Psoas muscle (tissue), 7 donors: ENCODE measurements at regions not wholly inside any gene's neighbourhood (a gene's known extent, or its start where the extent isn't known, plus 50 kb on each side); places are given as distances from the start of the nearest gene placed in this dataset.
"Not testable (repeated sequence)": the region's sequence is repeated elsewhere in the genome, so short reads cannot be mapped to it uniquely, and the experiment has no call there.

Experiments
- ATAC-seq, 4 donors: fragments of 200-7000 bp; cut with Tn5 transposase; one replicate each; pipeline ENCODE4 v1.9.1; 2020; ENCODE audit warnings: moderate library complexity in 3 of 4, mild to moderate bottlenecking in 2 of 4
- DNase-seq, 2 donors: peaks; one replicate each; pipeline ENCODE4 v3.0.0-alpha.2; 2020
- H3K27ac ChIP-seq: fragments of 200-600 bp; one replicate; pipeline ENCODE4 v1.8.0; 2022
- H3K27me3 ChIP-seq, 3 donors: fragments of 200-600 bp in 1 of 3; one replicate each; pipeline versions ENCODE4 v1.6.1 to v1.8.0; 2013 to 2022; ENCODE audit warnings: low read length in 2 of 3, mild to moderate bottlenecking in 2 of 3, moderate library complexity in 1 of 3; ENCODE audit not compliant: insufficient read depth in 3 of 3
- H3K36me3 ChIP-seq, 2 donors: fragments of 200-600 bp in 1 of 2; one replicate each; pipeline versions ENCODE4 v1.6.1 to v1.8.0; 2013 to 2022; ENCODE audit warnings: low read depth in 1 of 2, mild to moderate bottlenecking in 1 of 2, moderate library complexity in 1 of 2; ENCODE audit not compliant: insufficient read depth in 1 of 2
- H3K4me1 ChIP-seq: fragments of 200-600 bp; one replicate; pipeline ENCODE4 v1.8.0; 2022
- H3K4me3 ChIP-seq: fragments of 200-600 bp; one replicate; pipeline ENCODE4 v1.8.0; 2022; ENCODE audit warnings: mild to moderate bottlenecking
- H3K9me3 ChIP-seq: fragments of 200-600 bp; one replicate; pipeline ENCODE4 v1.8.0; 2022
- WGBS, 3 donors: extraction: QIAGEN DNeasy Blood & Tissue Kit; methylation state at CpG; one replicate each; pipeline versions ENCODE4 v1.1.6 to v1.1.7; 2013; 5-methylcytosine and 5-hydroxymethylcytosine counted together
- intact Hi-C, 2 donors: fragments of 100-400 bp; cut with DNase I; formaldehyde crosslinking; loops; one replicate each; pipeline versions ENCODE4 v1.11.0 to v1.14.2; 2022
- TF ChIP-seq, protein P1 (sequence below): fragments of 200-600 bp; IDR thresholded peaks from one replicate; pipeline ENCODE4 v1.8.0; 2022; ENCODE audit warnings: antibody characterized with exemption
- donor health status: healthy with polysubstance abuse.
- donor health status: DM: no; HTN: no; CAD: no; lungs with moderate emphysema.
- donor health status: Bipolar disorder and iron deficiency.
- donor health status: healthy.
- donor health status: DM: yes; HTN: yes; CAD: no.
- donor health status: DM: no; HTN: no; CAD: no.
- donor health status: DM: yes; HTN: yes; CAD: no.

DNA sequence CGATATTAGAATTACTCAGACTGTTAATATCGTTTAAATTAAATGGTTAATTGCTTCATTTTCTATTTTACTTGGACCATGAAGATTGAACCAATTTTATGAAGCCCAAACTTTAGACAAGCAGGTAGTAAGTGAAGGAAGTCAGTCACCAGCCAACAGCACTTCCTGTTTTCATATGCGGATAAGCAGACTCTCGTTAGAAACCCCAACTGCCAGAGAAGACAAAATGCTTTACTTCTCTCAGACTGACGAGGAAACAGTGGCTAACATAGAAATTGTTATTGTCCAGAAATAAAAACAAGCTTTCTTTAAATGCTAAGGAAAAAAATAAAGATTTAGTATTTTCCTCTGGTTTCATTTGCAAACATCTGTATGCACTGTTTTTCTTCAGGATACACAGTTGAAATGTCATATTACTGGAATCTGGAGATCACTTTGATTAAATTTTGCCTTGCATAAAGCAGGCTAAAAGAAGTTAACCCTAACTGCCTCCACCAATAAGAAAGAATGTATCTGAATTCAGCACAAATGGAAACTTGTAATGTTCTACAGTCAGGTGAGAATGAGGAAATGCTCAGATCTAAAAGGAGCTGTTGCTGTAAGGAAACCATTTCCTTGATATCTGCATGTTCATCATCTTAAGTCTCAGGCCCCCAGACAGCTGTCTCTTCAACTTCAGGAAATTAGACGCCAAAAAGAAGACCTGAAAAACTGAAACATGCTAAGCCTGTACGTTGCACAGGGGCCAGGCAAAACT, 129.8 kb upstream of the SAMSN1 start:
- ATAC-seq: no peak
- no peaks in the 10 kb centered on the region for H3K4me1 ChIP-seq
- WGBS, 3 donors: 52 to 57% (median 52%) methylated on average over 7 of the region's 7 CpGs
- intact Hi-C loops: loop anchor here in 1 of 2 donors (10.0 kb wide), 1 partner anchor 59 kb away; no protein-coding TSS in a partner anchor
- H3K27me3 ChIP-seq: no peaks in the 10 kb centered on the region
- TF ChIP-seq, protein P1, sequence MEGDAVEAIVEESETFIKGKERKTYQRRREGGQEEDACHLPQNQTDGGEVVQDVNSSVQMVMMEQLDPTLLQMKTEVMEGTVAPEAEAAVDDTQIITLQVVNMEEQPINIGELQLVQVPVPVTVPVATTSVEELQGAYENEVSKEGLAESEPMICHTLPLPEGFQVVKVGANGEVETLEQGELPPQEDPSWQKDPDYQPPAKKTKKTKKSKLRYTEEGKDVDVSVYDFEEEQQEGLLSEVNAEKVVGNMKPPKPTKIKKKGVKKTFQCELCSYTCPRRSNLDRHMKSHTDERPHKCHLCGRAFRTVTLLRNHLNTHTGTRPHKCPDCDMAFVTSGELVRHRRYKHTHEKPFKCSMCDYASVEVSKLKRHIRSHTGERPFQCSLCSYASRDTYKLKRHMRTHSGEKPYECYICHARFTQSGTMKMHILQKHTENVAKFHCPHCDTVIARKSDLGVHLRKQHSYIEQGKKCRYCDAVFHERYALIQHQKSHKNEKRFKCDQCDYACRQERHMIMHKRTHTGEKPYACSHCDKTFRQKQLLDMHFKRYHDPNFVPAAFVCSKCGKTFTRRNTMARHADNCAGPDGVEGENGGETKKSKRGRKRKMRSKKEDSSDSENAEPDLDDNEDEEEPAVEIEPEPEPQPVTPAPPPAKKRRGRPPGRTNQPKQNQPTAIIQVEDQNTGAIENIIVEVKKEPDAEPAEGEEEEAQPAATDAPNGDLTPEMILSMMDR: no peak
- H3K4me3 ChIP-seq: no peak overlapping the region
- DNase-seq: no peak
- no peaks in the 10 kb centered on the region for H3K9me3 ChIP-seq
- no peaks in the 10 kb centered on the region for H3K36me3 ChIP-seq
- H3K27ac ChIP-seq: no peak overlapping the region

DNA sequence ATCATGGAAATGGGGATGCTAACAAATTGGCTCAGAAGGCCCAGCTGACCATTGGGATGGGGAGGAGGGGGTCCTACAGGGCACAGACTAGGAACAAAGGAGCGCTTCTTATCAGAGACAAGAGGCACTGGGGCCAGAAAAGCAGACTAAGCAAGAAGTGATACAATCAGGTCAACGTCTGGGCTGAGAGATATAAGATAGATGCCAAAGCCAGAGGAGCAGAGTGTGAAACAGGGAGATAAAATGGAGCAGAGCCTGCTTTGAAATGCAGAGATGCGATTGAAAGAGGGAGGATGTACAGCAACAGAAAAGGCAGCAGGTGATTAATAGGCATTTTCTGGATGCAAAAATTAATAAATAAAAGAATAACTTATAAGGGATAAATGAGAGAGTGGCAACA, 127.5 kb upstream of the SAMSN1 start:
- H3K36me3 ChIP-seq: no peaks in the 10 kb centered on the region
- ATAC-seq (no peak), DNase-seq (no peak)
- no peaks in the 10 kb centered on the region for H3K27me3 ChIP-seq
- no peak overlapping the region for H3K4me3 ChIP-seq
- no peaks in the 10 kb centered on the region for H3K9me3 ChIP-seq
- no peak overlapping the region for H3K27ac ChIP-seq
- WGBS, 3 donors: 38 to 54% (median 46%) methylated on average over 3 of the region's 3 CpGs
- TF ChIP-seq, protein P1: no peak
- intact Hi-C loops: loop anchor here in 1 of 2 donors (10.0 kb wide), 1 partner anchor 61 kb away; no protein-coding TSS in a partner anchor
- H3K4me1 ChIP-seq: no peaks in the 10 kb centered on the region

DNA sequence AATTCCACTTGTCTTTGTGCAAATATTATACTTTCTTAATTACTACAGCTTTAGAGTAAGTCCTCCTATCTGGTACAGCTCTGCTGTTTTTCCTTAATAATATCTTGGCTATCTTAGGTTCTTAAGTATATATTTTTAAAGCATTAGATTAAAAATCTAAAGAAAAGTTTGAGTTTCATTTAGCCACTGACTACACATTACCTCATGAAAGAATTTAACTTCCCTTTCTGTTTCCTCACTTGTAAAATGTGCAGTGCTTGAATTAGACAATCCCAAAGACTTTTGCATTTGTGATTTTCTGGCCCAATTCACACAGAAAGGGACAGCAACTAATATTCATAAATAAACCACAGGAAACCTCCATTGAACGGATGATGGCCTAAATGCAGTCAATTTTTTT, 126.4 kb upstream of the SAMSN1 start:
- Histone ChIP-seq H3K9me3 (no peaks in the 10 kb centered on the region), H3K36me3 (no peaks in the 10 kb centered on the region)
- intact Hi-C loops: loop anchor here in 1 of 2 donors (10.0 kb wide), 1 partner anchor 62 kb away; no protein-coding TSS in a partner anchor

DNA sequence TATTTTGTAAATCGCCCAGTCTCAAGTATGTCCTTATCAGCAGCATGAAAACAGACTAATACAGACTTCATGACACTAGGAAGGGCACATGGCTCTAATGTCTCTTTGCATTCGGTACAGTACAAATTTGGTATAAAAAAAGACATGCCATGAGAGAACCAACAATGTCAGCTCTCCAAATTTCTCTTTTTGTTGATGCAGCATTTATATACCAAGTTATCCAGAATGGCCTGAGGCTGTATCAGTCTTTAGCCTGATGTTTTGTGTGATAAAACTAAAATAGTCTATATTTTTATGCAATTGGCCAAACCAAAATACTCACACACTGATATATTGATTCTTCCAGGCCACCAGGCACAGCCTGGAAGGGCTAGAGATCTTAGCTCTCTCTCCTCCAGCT, 124.3 kb upstream of the SAMSN1 start:
- Histone ChIP-seq H3K36me3 (no peaks in the 10 kb centered on the region), H3K9me3 (no peaks in the 10 kb centered on the region), H3K4me1 (no peaks in the 10 kb centered on the region), H3K4me3 (no peak overlapping the region), H3K27ac (no peak overlapping the region), H3K27me3 (no peaks in the 10 kb centered on the region)
- TF ChIP-seq, protein P1: no peak
- ATAC-seq (no peak), DNase-seq (no peak)
- WGBS, 3 donors: 83 to 91% (median 88%) methylated on average over 2 of the region's 2 CpGs
- intact Hi-C loops: loop anchor here in 1 of 2 donors (10.0 kb wide), 1 partner anchor 64 kb away; no protein-coding TSS in a partner anchor

More for the DNA sequence above, 126.4 kb upstream of the SAMSN1 start:
- no peak overlapping the region for H3K4me3 ChIP-seq
- WGBS, 3 donors: 47 to 55% (median 51%) methylated on average over 1 of the region's 1 CpG
- ATAC-seq (no peak), DNase-seq (no peak)
- H3K27me3 ChIP-seq: no peaks in the 10 kb centered on the region
- H3K4me1 ChIP-seq: no peaks in the 10 kb centered on the region
- TF ChIP-seq, protein P1: no peak
- H3K27ac ChIP-seq: no peak overlapping the region

DNA sequence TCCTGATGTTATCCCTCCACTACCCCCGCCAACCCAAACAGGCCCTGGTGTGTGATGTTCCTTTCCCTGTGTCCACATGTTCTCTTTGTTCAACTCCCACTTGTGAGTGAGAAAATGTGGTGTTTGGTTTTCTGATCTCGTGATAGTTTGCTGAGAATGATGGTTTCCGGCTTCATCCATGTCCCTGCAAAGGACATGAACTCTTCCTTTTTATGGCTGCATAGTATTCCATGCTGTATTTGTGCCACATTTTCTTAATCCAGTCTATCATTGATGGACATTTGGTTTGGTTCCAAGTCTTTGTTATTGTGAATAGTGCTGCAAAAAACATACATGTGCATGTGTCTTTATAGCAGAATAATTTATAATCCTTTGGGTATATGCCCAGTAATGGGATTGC, 123.0 kb upstream of the SAMSN1 start:
- intact Hi-C loops, H3K27ac ChIP-seq: not testable (repeated sequence)

More for the DNA sequence above, 123.0 kb upstream of the SAMSN1 start:
- 83 to 90% (median 87%) methylated on average over 3 of the region's 3 CpGs for WGBS, 3 donors
- not testable (repeated sequence) for H3K9me3 ChIP-seq, DNase-seq, ATAC-seq, H3K4me3 ChIP-seq, H3K4me1 ChIP-seq, H3K36me3 ChIP-seq, H3K27me3 ChIP-seq
